IMR-90 (cell line): ENCODE measurements at regions not wholly inside any gene's neighbourhood (a gene's known extent, or its start where the extent isn't known, plus 50 kb on each side); places are given as distances from the start of the nearest gene placed in this dataset.
A peak's percentile ranks its signal among the peaks of the same experiment; 100 is the strongest.

Source experiments
- ATAC-seq: fragments of 200-7000 bp; cut with Tn5 transposase; 2 replicates; pipeline ENCODE4 v1.9.1; 2020; ENCODE audit warnings: low read depth, mild to moderate bottlenecking, moderate library complexity
- BruUV-seq: library from RNA; stranded (reverse); fragments of 400-500 nt; replicated peaks from 2 replicates; lab custom pipeline; 2021; lab: Mats Ljungman, UMichigan
- CTCF ChIA-PET: fragments of 300-600 bp; formaldehyde crosslinking; extraction: SDS; loops from one replicate; lab custom pipeline; 2021; ENCODE audit warnings: antibody characterized with exemption; lab: Yijun Ruan, JAX
- POLR2A ChIA-PET: fragments of 300-600 bp; sonication (Branson Sonifier 250); formaldehyde crosslinking; loops from one replicate; lab custom pipeline; 2022; ENCODE audit warnings: antibody characterized with exemption; ENCODE audit not compliant: unreplicated experiment; lab: Charles Lee
- DNase-seq: peaks from one replicate; pipeline ENCODE4 v3.0.0; 2013
- H2AFZ ChIP-seq: replicated peaks from 2 replicates; pipeline ENCODE3; 2013; ENCODE audit warnings: low read length, mild to moderate bottlenecking; ENCODE audit not compliant: poor library complexity
- H2AK5ac ChIP-seq: 2 replicates; pipeline ENCODE4 v1.6.1; 2013; ENCODE audit warnings: low read depth, low read length, inconsistent platforms
- H2AK9ac ChIP-seq: replicated peaks from 2 replicates; pipeline ENCODE3; 2013; ENCODE audit warnings: mild to moderate bottlenecking, low read depth, low read length, moderate library complexity; ENCODE audit not compliant: poor library complexity
- H2BK120ac ChIP-seq: 2 replicates; pipeline ENCODE4 v1.6.1; 2013; ENCODE audit warnings: low read depth, low read length, inconsistent platforms
- H2BK15ac ChIP-seq: 3 replicates; pipeline ENCODE4 v1.6.1; 2013; ENCODE audit warnings: low read depth, low read length, inconsistent platforms
- H2BK20ac ChIP-seq: 2 replicates; pipeline ENCODE4 v1.6.1; 2013; ENCODE audit warnings: low read depth, mild to moderate bottlenecking, inconsistent platforms, low read length, moderate library complexity
- H2BK5ac ChIP-seq: 2 replicates; pipeline ENCODE4 v1.6.1; 2013; ENCODE audit warnings: mild to moderate bottlenecking, low read depth, low read length, inconsistent platforms; ENCODE audit not compliant: poor library complexity, severe bottlenecking
- H3K14ac ChIP-seq: replicated peaks from 2 replicates; pipeline ENCODE4 v1.6.1; 2013; ENCODE audit warnings: low read depth, low read length, inconsistent platforms
- H3K18ac ChIP-seq: 2 replicates; pipeline ENCODE4 v1.6.1; 2013; ENCODE audit warnings: low read depth, low read length, control low read depth
- H3K23ac ChIP-seq: 2 replicates; pipeline ENCODE4 v1.6.1; 2013; ENCODE audit warnings: low read depth, low read length, inconsistent platforms
- H3K27ac ChIP-seq: 2 replicates; pipeline ENCODE4 v1.5.1; 2013; ENCODE audit warnings: mild to moderate bottlenecking, control low read depth, low read length; ENCODE audit not compliant: insufficient read depth
- H3K27me3 ChIP-seq: 2 replicates; pipeline ENCODE4 v1.6.1; 2013; ENCODE audit warnings: low read length; ENCODE audit not compliant: control insufficient read depth, insufficient read depth
- H3K36me3 ChIP-seq: 2 replicates; pipeline ENCODE4 v1.6.1; 2013; ENCODE audit warnings: low read length, mixed read lengths; ENCODE audit not compliant: control insufficient read depth, insufficient read depth
- H3K4ac ChIP-seq: 2 replicates; pipeline ENCODE4 v1.6.1; 2013; ENCODE audit warnings: low read depth, low read length, inconsistent platforms
- H3K4me1 ChIP-seq: 2 replicates; pipeline ENCODE4 v1.6.1; 2013; ENCODE audit warnings: low read length, mixed read lengths; ENCODE audit not compliant: control insufficient read depth, insufficient read depth
- H3K4me2 ChIP-seq: 2 replicates; pipeline ENCODE4 v1.6.1; 2013; ENCODE audit warnings: low read depth, mild to moderate bottlenecking, control low read depth, low read length, moderate library complexity
- H3K4me3 ChIP-seq: 2 replicates; pipeline ENCODE4 v1.5.1; 2013; ENCODE audit warnings: low read depth, mild to moderate bottlenecking, control low read depth, low read length, moderate library complexity; ENCODE audit not compliant: insufficient read depth
- H3K56ac ChIP-seq: 2 replicates; pipeline ENCODE4 v1.6.1; 2013; ENCODE audit warnings: low read length, inconsistent platforms; ENCODE audit not compliant: insufficient read depth; ENCODE audit errors: extremely low read depth
- H3K79me1 ChIP-seq, 2 experiments: 2 replicates each; pipeline ENCODE4 v1.6.1; 2013; ENCODE audit warnings: low read length in 2 of 2, inconsistent platforms in 1 of 2, low read depth in 1 of 2
- H3K9ac ChIP-seq: 2 replicates; pipeline ENCODE4 v1.6.1; 2013; ENCODE audit warnings: low read depth, low read length, control low read depth
- H3K9me1 ChIP-seq: 2 replicates; pipeline ENCODE4 v1.6.1; 2013; ENCODE audit warnings: low read length, inconsistent platforms; ENCODE audit not compliant: insufficient read depth
- H3K9me3 ChIP-seq: 2 replicates; pipeline ENCODE4 v1.6.1; 2013; ENCODE audit warnings: low read length; ENCODE audit not compliant: control insufficient read depth, insufficient read depth
- H4K20me1 ChIP-seq: 2 replicates; pipeline ENCODE4 v1.6.1; 2013; ENCODE audit warnings: low read length, inconsistent platforms; ENCODE audit not compliant: insufficient read depth
- H4K5ac ChIP-seq: 2 replicates; pipeline ENCODE4 v1.6.1; 2013; ENCODE audit warnings: mild to moderate bottlenecking, low read depth, low read length, control low read depth
- H4K8ac ChIP-seq, 2 experiments: 2 replicates each; pipeline ENCODE4 v1.6.1; 2013; ENCODE audit warnings: low read depth in 2 of 2, low read length in 2 of 2, control low read depth in 1 of 2, inconsistent platforms in 1 of 2
- H4K91ac ChIP-seq: 2 replicates; pipeline ENCODE4 v1.6.1; 2013; ENCODE audit warnings: low read depth, low read length, inconsistent platforms; ENCODE audit not compliant: insufficient read depth
- BHLHE40 ChIP-seq: fragments of 150-350 bp; IDR thresholded peaks from 2 replicates; pipeline ENCODE4 v1.6.1; 2016; ENCODE audit warnings: mild to moderate bottlenecking, low read depth, low read length
- CEBPB ChIP-seq: IDR thresholded peaks from 2 replicates; pipeline ENCODE4 v1.6.1; 2012; ENCODE audit warnings: low read depth, low read length, improper control_type of control experiment
- CTCF ChIP-seq: conservative IDR thresholded peaks from 2 replicates; pipeline ENCODE4 v1.5.1; 2012; ENCODE audit warnings: mild to moderate bottlenecking, low read depth, low read length, improper control_type of control experiment
- NFE2L2 ChIP-seq: fragments of 150-350 bp; IDR thresholded peaks from 2 replicates; pipeline ENCODE4 v1.6.1; 2016; ENCODE audit warnings: low read depth, mild to moderate bottlenecking, low read length
- POLR2A ChIP-seq: IDR thresholded peaks from 2 replicates; pipeline ENCODE4 v1.6.1; 2012; ENCODE audit warnings: mild to moderate bottlenecking, low read depth, low read length
- RCOR1 ChIP-seq: IDR thresholded peaks from 2 replicates; pipeline ENCODE4 v1.6.1; 2012; ENCODE audit warnings: mild to moderate bottlenecking, low read length, improper control_type of control experiment; ENCODE audit not compliant: insufficient replicate concordance
- USF2 ChIP-seq: fragments of 150-350 bp; IDR thresholded peaks from 2 replicates; pipeline ENCODE4 v1.6.1; 2017; ENCODE audit warnings: mild to moderate bottlenecking, antibody characterized with exemption, low read length, low read depth
- WGBS, 2 experiments: methylation state at CpG; one replicate each; pipeline versions ENCODE4 v1.1.5 to v1.1.7; 2013; ENCODE audit warnings: missing lambda C conversion rate in 2 of 2; ENCODE audit not compliant: insufficient read length in 1 of 2; ENCODE audit errors: extremely low coverage in 2 of 2; 5-methylcytosine and 5-hydroxymethylcytosine counted together
- dilution Hi-C: fragments of 300-500 bp; cut with HindIII; formaldehyde crosslinking; loops from one replicate; pipeline ENCODE4 v1.14.3; 2018; ENCODE audit warnings: low sequenced_read_pairs; ENCODE audit not compliant: unreplicated experiment
- in situ Hi-C: fragments of 300-500 bp; cut with MboI; formaldehyde crosslinking; loops from 3 replicates; pipeline ENCODE4 v1.14.3; 2019; ENCODE audit warnings: low sequenced_read_pairs, inconsistent platforms, mixed read lengths
- intact Hi-C: fragments of 100-400 bp; cut with micrococcal nuclease; formaldehyde crosslinking; loops from 2 replicates; pipeline ENCODE4 v1.10.0; 2022

DNA sequence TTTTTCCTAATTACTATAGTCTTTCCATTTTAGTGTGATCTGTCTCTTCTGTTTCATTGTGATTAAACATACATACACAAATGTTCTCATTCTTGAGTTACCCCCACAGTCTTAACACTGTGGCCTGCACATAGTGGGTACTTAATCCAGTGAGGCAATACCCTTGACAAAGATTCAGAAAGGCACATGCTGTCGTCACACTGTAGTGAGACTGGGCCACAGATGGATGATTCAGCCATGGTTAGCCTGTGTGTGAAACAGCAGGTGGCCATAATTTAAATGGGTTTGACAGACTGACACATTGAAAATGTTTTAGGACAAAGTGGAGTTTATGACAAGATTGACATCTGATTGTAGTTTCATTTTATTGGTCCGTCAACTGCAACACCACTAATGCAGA, 313.1 kb downstream of the C11orf87 start:
- Histone ChIP-seq H3K9me1 (no peaks in the 10 kb centered on the region), H3K56ac (peak overlapping the region; percentile 30; the same call in 1 of the 2 replicates), H4K91ac (no peak overlapping the region), H3K9ac (no peak overlapping the region), H3K23ac (no peak overlapping the region), H3K18ac (no peak overlapping the region), H3K14ac (no peak overlapping the region; the same call in 1 of the 2 replicates), H3K27ac (peak overlapping the region; percentile 71; the same call in 1 of the 2 replicates), H2BK120ac (peak overlapping the region; percentile 54; the same call in 1 of the 2 replicates), H2BK15ac (no peak overlapping the region), H2AFZ (no peak overlapping the region), H3K36me3 (no peaks in the 10 kb centered on the region), H3K79me1 (no peaks in the 10 kb centered on the region), H2AK5ac (no peak overlapping the region; the same call in 1 of the 2 replicates), H3K4me3 (no peak overlapping the region), H4K20me1 (no peaks in the 10 kb centered on the region), H2BK5ac (peak overlapping the region; percentile 41), H2BK20ac (no peak overlapping the region), H3K4ac (no peak overlapping the region; the same call in 1 of the 2 replicates), H3K4me1 (no peaks in the 10 kb centered on the region), H3K9me3 (no peaks in the 10 kb centered on the region), H4K5ac (no peak overlapping the region), H4K8ac (no peak overlapping the region), H3K4me2 (no peak overlapping the region), H2AK9ac (no peak overlapping the region), H3K27me3 (no peaks in the 10 kb centered on the region)
- CTCF ChIA-PET = no interaction called here
- DNase-seq (no peak), ATAC-seq (no peak)
- TF ChIP-seq CEBPB (no peak), CTCF (no peak), USF2 (no peak), POLR2A (no peak), NFE2L2 (no peak), BHLHE40 (no peak), RCOR1 (no peak)
- intact Hi-C loops (no loop called here), in situ Hi-C loops (no loop called here), dilution Hi-C loops (no loop called here)
- POLR2A ChIA-PET = no interaction called here
- no TSS peak for BruUV-seq
- WGBS, 2 experiments = 60% methylated on average over 1 of the region's 2 CpGs; no CpG with 5 or more reads in 1 of the 2 experiments
